Epithelial cell of proximal tubule (primary cell): ENCODE measurements at regions not wholly inside any gene's neighbourhood (a gene's known extent, or its start where the extent isn't known, plus 50 kb on each side); places are given as distances from the start of the nearest gene placed in this dataset.

ENCODE experiments used
- DNase-seq: peaks from one replicate; pipeline ENCODE4 v3.0.0-alpha.2; 2011; ENCODE audit warnings: low read depth
- H3K4me3 ChIP-seq: 2 replicates; pipeline ENCODE4 v1.5.1; 2011; ENCODE audit warnings: low read depth, mild to moderate bottlenecking, low read length
- TF ChIP-seq, protein P1 (sequence below): conservative IDR thresholded peaks from 2 replicates; pipeline ENCODE4 v1.5.1; 2012; ENCODE audit warnings: low read depth, mild to moderate bottlenecking, low read length

DNA sequence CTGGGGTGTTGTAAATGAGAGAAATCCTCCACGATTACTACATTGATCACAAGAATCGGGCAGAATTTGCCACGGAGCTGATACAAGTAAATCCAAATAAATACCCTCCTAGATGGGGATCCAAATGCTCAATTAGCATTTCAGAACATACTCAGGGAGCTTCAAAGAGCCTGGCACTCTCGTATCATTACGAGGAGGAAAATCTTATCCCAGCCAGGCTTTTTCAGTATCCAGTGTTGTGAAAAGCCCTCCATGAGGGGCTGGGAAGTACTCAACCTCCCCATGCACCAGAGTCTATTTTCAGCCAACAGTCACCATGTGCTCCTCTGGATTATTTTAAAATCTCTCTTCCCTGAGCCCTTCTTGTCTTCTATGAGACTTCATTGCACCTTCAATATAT, 122.6 kb upstream of the ARRDC4 start:
- DNase-seq: no peak
- H3K4me3 ChIP-seq: no peak overlapping the region
- TF ChIP-seq, protein P1, sequence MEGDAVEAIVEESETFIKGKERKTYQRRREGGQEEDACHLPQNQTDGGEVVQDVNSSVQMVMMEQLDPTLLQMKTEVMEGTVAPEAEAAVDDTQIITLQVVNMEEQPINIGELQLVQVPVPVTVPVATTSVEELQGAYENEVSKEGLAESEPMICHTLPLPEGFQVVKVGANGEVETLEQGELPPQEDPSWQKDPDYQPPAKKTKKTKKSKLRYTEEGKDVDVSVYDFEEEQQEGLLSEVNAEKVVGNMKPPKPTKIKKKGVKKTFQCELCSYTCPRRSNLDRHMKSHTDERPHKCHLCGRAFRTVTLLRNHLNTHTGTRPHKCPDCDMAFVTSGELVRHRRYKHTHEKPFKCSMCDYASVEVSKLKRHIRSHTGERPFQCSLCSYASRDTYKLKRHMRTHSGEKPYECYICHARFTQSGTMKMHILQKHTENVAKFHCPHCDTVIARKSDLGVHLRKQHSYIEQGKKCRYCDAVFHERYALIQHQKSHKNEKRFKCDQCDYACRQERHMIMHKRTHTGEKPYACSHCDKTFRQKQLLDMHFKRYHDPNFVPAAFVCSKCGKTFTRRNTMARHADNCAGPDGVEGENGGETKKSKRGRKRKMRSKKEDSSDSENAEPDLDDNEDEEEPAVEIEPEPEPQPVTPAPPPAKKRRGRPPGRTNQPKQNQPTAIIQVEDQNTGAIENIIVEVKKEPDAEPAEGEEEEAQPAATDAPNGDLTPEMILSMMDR: no peak

DNA sequence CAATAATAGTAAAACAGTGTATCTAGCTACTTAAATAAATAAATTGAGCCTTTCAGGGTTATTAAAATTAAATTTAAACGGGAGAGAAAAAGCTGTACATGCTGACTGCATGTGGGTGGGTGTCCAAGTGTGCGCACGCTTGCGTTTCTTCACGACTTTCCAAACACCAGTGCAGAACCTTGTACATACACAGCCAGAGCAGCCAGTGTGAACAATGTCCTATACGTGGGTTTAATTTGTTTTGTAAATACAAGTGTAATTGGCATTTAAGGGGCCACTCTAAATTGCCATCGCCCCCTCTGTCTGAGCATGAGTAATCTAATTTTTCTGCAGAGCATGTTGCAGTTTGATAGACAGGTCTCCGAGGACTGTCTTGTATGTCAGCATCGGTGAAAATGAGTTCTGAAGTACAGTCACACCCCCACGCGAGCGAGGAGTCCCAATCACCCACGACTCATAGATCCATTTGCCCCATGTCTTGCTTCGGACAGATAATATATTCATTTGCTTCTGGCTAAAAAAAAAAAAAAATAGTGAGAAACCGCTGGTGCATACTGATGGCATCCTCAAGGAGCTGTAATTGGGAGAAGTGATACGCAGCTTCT, 121.8 kb upstream of the ARRDC4 start:
- TF ChIP-seq, protein P1: no peak

DNA sequence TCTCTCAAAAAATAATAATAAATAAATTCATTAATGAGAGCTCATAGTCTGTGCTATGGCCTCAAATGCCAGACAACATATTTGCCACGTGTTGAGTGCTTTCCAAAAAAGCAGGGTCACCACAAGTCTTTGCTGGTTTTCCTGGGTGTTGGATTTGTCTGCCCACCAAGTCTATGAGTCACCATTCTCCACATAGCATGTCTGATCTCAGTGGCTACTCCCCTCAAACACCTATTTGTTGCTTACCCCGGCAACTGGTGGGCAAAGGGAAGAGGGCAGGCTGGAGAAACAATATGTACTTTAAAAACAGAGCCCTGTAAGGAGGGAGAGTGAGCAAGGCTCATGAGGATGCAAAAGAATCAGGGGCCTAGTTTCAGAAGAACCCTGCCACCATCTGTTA, 120.0 kb upstream of the ARRDC4 start:
- DNase-seq: no peak
- H3K4me3 ChIP-seq: no peak overlapping the region
- TF ChIP-seq, protein P1: no peak

More for the DNA sequence above, 121.8 kb upstream of the ARRDC4 start:
- no peak overlapping the region for H3K4me3 ChIP-seq
- DNase-seq: no peak

DNA sequence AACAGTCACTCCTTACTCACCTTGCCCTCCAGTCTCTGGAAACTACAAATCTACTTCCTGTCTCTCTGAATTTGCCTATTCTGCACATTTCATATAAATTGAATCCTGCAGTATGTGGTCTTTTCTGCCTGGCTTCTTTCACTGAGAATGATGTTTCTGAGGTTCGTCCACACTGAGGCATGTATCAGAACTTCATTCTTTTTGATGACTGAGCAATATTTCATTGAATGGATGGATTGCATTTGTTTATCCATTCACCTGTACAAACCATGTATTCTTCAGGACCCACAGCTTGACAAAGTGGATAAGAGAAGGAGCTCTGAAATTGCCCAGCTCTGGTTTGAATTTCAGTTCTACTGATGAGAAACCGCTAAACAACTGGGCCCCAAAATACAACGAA, 118.9 kb upstream of the ARRDC4 start:
- no peak overlapping the region for H3K4me3 ChIP-seq
- DNase-seq: no peak
- TF ChIP-seq, protein P1: no peak

DNA sequence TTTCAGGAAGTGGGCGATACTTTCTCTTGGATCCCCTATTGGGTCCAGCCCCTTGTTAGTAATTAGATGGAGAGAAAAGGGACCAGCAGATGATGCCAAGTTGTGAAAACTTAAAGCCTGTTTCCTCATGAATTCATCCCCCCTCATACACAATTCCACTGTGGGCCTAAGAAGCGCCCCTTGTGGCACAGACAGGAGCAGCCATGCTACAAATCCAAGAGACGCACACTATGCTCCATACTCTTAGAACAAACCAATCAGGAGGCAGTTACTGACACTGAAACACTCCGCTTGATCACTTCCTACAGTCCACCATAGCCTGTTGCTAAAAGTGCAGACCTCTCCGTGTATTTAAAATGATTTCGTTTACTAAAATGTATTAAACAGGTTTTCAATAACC, 111.3 kb upstream of the ARRDC4 start:
- no peak overlapping the region for H3K4me3 ChIP-seq
- TF ChIP-seq, protein P1: no peak
- no peak for DNase-seq

DNA sequence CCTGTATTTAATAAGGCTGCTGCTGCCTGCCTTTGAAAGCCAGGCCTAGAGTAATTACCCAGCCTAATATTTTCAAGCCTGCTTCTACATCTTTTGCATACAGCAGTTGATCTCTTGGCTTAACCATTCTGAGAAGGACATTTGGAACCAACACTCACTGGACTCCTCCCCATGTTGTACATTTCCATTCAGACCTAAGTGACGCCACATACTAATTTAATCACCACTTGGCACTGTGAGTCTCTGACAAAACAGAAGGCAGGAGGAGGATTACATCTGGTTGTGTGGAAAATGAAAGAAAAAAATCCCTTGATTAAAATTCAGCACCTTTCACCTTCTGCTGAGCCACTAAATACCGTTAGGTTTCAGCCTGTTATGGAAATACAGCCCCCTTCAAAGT, 102.2 kb upstream of the ARRDC4 start:
- DNase-seq: no peak
- TF ChIP-seq, protein P1: no peak
- no peak overlapping the region for H3K4me3 ChIP-seq

DNA sequence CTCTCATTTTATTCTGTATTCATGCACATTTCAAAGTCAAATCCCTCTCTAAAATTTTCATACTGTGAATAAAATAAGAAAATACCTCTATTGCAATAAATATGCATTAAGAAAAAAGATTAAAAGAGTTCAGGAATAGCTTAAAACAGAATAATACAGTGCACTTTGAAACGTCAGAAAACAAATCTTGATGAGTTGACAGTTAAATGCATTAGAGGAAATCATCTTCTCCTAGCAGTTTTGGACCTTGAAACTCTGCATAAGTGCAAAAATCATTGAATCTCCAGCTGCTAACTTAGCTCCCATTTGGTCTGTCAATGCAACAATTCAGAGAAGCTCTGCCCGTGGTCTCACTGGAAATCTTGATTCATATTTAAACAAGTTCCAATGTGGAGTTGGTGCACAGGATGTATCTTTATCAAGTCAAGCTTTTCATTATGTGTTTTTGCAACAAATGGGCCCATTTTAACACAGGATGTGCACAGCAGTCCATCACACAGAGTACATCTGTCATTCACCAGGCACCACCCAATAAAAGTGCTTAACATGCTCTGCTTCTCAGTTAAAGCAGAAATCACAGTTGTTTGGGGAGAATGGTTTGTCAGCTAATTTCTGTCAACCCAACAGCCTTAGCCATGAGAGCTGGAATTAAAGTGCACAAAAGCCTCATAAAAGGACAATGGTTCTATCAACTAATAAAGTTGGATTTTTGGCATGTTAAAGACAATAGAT, 98.8 kb upstream of the ARRDC4 start:
- no peak for DNase-seq
- TF ChIP-seq, protein P1: no peak
- no peak overlapping the region for H3K4me3 ChIP-seq
